ENCODE measurements at regions not wholly inside any gene's neighbourhood (a gene's known extent, or its start where the extent isn't known, plus 50 kb on each side); places are given as distances from the start of the nearest gene placed in this dataset.

- no peak for DNase-seq (ENCODE audit: low read depth in 2 of 2)
- H3K27ac ChIP-seq (ENCODE audit: insufficient read depth, low read length) = no peak overlapping the region
- H3K4me2 ChIP-seq (ENCODE audit: extremely low read depth, insufficient read depth, low read length) = no peak overlapping the region
- no peak overlapping the region for H2AFZ ChIP-seq (ENCODE audit: low read length)
- H3K36me3 ChIP-seq (ENCODE audit: control insufficient read depth, insufficient read depth, low read length) = no peaks in the 10 kb centered on the region
- H3K9ac ChIP-seq (ENCODE audit: insufficient read depth, low read length) = no peak overlapping the region
- no peaks in the 10 kb centered on the region for H4K20me1 ChIP-seq (ENCODE audit: control insufficient read depth, extremely low read depth, insufficient read depth, low read length)
- no peaks in the 10 kb centered on the region for H3K9me3 ChIP-seq (ENCODE audit: control insufficient read depth, insufficient read depth, low read depth, low read length)
- H3K79me2 ChIP-seq (ENCODE audit: control insufficient read depth, insufficient read depth, low read length) = no peaks in the 10 kb centered on the region
- H3K4me1 ChIP-seq (ENCODE audit: control insufficient read depth, extremely low read depth, insufficient read depth, low read length) = no peaks in the 10 kb centered on the region
- no peak overlapping the region for H3K4me3 ChIP-seq (replicated peaks in 1 of 4; ENCODE audit: control extremely low read depth in 1 of 4, insufficient read depth in 1 of 4, low read depth in 3 of 4, low read length in 4 of 4)
- no peaks in the 10 kb centered on the region for H3K27me3 ChIP-seq (ENCODE audit: control insufficient read depth, insufficient read depth, low read length)
- TF ChIP-seq EZH2 (IDR thresholded peaks at IDR 0.05; ENCODE audit: low read length, missing control alignments) (no peak), CTCF (conservative IDR thresholded peaks at IDR 0.05 in 1 of 2, IDR thresholded peaks at IDR 0.05 in 1 of 2; ENCODE audit: low read depth in 1 of 2, low read length in 2 of 2) (no peak)
Measured at GRCh38 chr3:164060923-164061322, 1017.4 kb downstream of the SI start.

GRCh38 chr3:164049847-164050246 is 1028.4 kb downstream of the SI start:
- no peak for TF ChIP-seq EZH2 (IDR thresholded peaks at IDR 0.05; ENCODE audit: low read length, missing control alignments)
- TF ChIP-seq CTCF (conservative IDR thresholded peaks at IDR 0.05 in 1 of 2, IDR thresholded peaks at IDR 0.05 in 1 of 2; ENCODE audit: low read depth in 1 of 2, low read length in 2 of 2) = no peak
- Histone ChIP-seq H3K9ac (ENCODE audit: insufficient read depth, low read length) (no peak overlapping the region), H3K4me1 (ENCODE audit: control insufficient read depth, extremely low read depth, insufficient read depth, low read length) (no peaks in the 10 kb centered on the region), H3K9me3 (ENCODE audit: control insufficient read depth, insufficient read depth, low read depth, low read length) (no peaks in the 10 kb centered on the region), H3K4me2 (ENCODE audit: extremely low read depth, insufficient read depth, low read length) (no peak overlapping the region), H3K36me3 (ENCODE audit: control insufficient read depth, insufficient read depth, low read length) (no peaks in the 10 kb centered on the region), H2AFZ (ENCODE audit: low read length) (no peak overlapping the region), H3K27ac (ENCODE audit: insufficient read depth, low read length) (no peak overlapping the region), H3K79me2 (ENCODE audit: control insufficient read depth, insufficient read depth, low read length) (no peaks in the 10 kb centered on the region), H3K27me3 (ENCODE audit: control insufficient read depth, insufficient read depth, low read length) (no peaks in the 10 kb centered on the region), H4K20me1 (ENCODE audit: control insufficient read depth, extremely low read depth, insufficient read depth, low read length) (no peaks in the 10 kb centered on the region), H3K4me3 (replicated peaks in 1 of 4; ENCODE audit: control extremely low read depth in 1 of 4, insufficient read depth in 1 of 4, low read depth in 3 of 4, low read length in 4 of 4) (no peak overlapping the region)
- DNase-seq (ENCODE audit: low read depth in 2 of 2) = no peak

- Histone ChIP-seq H3K27me3 (ENCODE audit: control insufficient read depth, insufficient read depth, low read length) (no peaks in the 10 kb centered on the region), H3K9me3 (ENCODE audit: control insufficient read depth, insufficient read depth, low read depth, low read length) (no peaks in the 10 kb centered on the region), H2AFZ (ENCODE audit: low read length) (no peak overlapping the region), H3K9ac (ENCODE audit: insufficient read depth, low read length) (no peak overlapping the region), H3K27ac (ENCODE audit: insufficient read depth, low read length) (no peak overlapping the region), H3K4me1 (ENCODE audit: control insufficient read depth, extremely low read depth, insufficient read depth, low read length) (no peaks in the 10 kb centered on the region), H4K20me1 (ENCODE audit: control insufficient read depth, extremely low read depth, insufficient read depth, low read length) (no peaks in the 10 kb centered on the region), H3K4me3 (replicated peaks in 1 of 4; ENCODE audit: control extremely low read depth in 1 of 4, insufficient read depth in 1 of 4, low read depth in 3 of 4, low read length in 4 of 4) (no peak overlapping the region), H3K79me2 (ENCODE audit: control insufficient read depth, insufficient read depth, low read length) (no peaks in the 10 kb centered on the region), H3K36me3 (ENCODE audit: control insufficient read depth, insufficient read depth, low read length) (no peaks in the 10 kb centered on the region), H3K4me2 (ENCODE audit: extremely low read depth, insufficient read depth, low read length) (no peak overlapping the region)
- no peak for DNase-seq (ENCODE audit: low read depth in 2 of 2)
- TF ChIP-seq CTCF (conservative IDR thresholded peaks at IDR 0.05 in 1 of 2, IDR thresholded peaks at IDR 0.05 in 1 of 2; ENCODE audit: low read depth in 1 of 2, low read length in 2 of 2) = no peak
- TF ChIP-seq EZH2 (IDR thresholded peaks at IDR 0.05; ENCODE audit: low read length, missing control alignments) = no peak
Measured at GRCh38 chr3:164048451-164048850, 1029.8 kb downstream of the SI start.
